ENCODE measurements at regions not wholly inside any gene's neighbourhood (a gene's known extent, or its start where the extent isn't known, plus 50 kb on each side); places are given as distances from the start of the nearest gene placed in this dataset.
"Not testable (repeated sequence)": the region's sequence is repeated elsewhere in the genome, so short reads cannot be mapped to it uniquely, and the experiment has no call there.

DNA sequence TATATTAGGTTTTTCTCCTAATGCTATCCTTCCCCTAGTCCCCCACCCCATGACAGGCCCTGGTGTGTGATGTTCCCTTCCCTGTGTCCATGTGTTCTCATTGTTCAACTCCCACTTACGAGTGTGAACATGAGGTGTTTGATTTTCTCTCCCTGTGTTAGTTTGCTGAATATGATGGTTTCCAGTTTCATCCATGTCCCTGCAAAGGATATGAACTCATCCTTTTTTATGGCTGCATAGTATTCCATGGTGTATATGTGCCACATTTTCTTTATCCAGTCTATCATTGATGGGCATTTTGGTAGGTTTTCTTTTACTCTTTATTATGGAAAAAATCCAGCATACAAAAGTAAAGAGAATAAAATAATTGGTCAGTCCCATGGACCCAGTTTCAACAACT, 126.1 kb downstream of the PHETA1 start:
- TF ChIP-seq, protein P1, sequence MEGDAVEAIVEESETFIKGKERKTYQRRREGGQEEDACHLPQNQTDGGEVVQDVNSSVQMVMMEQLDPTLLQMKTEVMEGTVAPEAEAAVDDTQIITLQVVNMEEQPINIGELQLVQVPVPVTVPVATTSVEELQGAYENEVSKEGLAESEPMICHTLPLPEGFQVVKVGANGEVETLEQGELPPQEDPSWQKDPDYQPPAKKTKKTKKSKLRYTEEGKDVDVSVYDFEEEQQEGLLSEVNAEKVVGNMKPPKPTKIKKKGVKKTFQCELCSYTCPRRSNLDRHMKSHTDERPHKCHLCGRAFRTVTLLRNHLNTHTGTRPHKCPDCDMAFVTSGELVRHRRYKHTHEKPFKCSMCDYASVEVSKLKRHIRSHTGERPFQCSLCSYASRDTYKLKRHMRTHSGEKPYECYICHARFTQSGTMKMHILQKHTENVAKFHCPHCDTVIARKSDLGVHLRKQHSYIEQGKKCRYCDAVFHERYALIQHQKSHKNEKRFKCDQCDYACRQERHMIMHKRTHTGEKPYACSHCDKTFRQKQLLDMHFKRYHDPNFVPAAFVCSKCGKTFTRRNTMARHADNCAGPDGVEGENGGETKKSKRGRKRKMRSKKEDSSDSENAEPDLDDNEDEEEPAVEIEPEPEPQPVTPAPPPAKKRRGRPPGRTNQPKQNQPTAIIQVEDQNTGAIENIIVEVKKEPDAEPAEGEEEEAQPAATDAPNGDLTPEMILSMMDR (IDR thresholded peaks at IDR 0.05; ENCODE audit: low read depth, low read length, poor library complexity, severe bottlenecking): not testable (repeated sequence)
- not testable (repeated sequence) for TF ChIP-seq EZH2phosphoT487 (IDR thresholded peaks at IDR 0.05; ENCODE audit: borderline replicate concordance, low read length)
